GM23338 (cell line): ENCODE measurements at regions not wholly inside any gene's neighbourhood (a gene's known extent, or its start where the extent isn't known, plus 50 kb on each side); places are given as distances from the start of the nearest gene placed in this dataset.

ENCODE experiments used
- ATAC-seq: fragments of 200-7000 bp; cut with Tn5 transposase; 3 replicates; pipeline ENCODE4 v1.9.1; 2020
- DNase-seq: peaks from one replicate; pipeline ENCODE4 v3.0.0-alpha.2; 2015; ENCODE audit warnings: low spot score
- H2AFZ ChIP-seq: fragments of 200-600 bp; sonication (generic); 2 replicates; pipeline ENCODE4 v1.8.0; 2016; ENCODE audit warnings: antibody characterized with exemption, mild to moderate bottlenecking, moderate library complexity
- H3F3A ChIP-seq: fragments of 200-600 bp; sonication (generic); replicated peaks from 2 replicates; pipeline ENCODE4 v1.8.0; 2017; ENCODE audit warnings: antibody characterized with exemption, mixed run types, low read depth
- H3K27ac ChIP-seq: fragments of 200-600 bp; sonication (generic); 2 replicates; pipeline ENCODE4 v1.6.1; 2016; ENCODE audit warnings: low read depth
- H3K27me3 ChIP-seq: fragments of 200-600 bp; sonication (generic); 2 replicates; pipeline ENCODE4 v1.8.0; 2016; ENCODE audit warnings: mild to moderate bottlenecking, mixed run types, moderate library complexity; ENCODE audit not compliant: insufficient read depth
- H3K36me3 ChIP-seq: fragments of 200-600 bp; sonication (generic); 2 replicates; pipeline ENCODE4 v1.8.0; 2016; ENCODE audit warnings: mild to moderate bottlenecking; ENCODE audit not compliant: insufficient read depth
- H3K4me1 ChIP-seq: fragments of 200-600 bp; sonication (generic); 2 replicates; pipeline ENCODE4 v1.8.0; 2016; ENCODE audit warnings: mild to moderate bottlenecking, moderate library complexity; ENCODE audit not compliant: insufficient read depth
- H3K4me2 ChIP-seq: fragments of 200-600 bp; sonication (generic); 2 replicates; pipeline ENCODE4 v1.7.1; 2017; ENCODE audit warnings: mixed run types
- H3K4me3 ChIP-seq: fragments of 200-600 bp; sonication (generic); 2 replicates; pipeline ENCODE4 v1.6.1; 2016; ENCODE audit warnings: mixed run types
- H3K79me2 ChIP-seq: fragments of 200-600 bp; sonication (generic); replicated peaks from 2 replicates; pipeline ENCODE4 v1.8.0; 2017; ENCODE audit warnings: mild to moderate bottlenecking; ENCODE audit not compliant: insufficient read depth
- H3K9me2 ChIP-seq: fragments of 200-600 bp; sonication (generic); 2 replicates; pipeline ENCODE4 v1.8.0; 2017; ENCODE audit not compliant: insufficient read depth
- H4K20me1 ChIP-seq: fragments of 200-600 bp; sonication (generic); replicated peaks from 2 replicates; pipeline ENCODE4 v1.8.0; 2017; ENCODE audit warnings: mild to moderate bottlenecking; ENCODE audit not compliant: insufficient read depth
- H3K27ac Mint-ChIP-seq: 2 replicates; pipeline ENCODE4 v1.8.0; 2020; ENCODE audit warnings: inconsistent platforms, mild to moderate bottlenecking, moderate library complexity, mixed read lengths
- H3K27me3 Mint-ChIP-seq: 3 replicates; pipeline ENCODE4 v1.8.0; 2022; ENCODE audit warnings: low read depth, mild to moderate bottlenecking, moderate library complexity, mixed read lengths, inconsistent platforms; ENCODE audit not compliant: insufficient read depth, poor library complexity
- H3K36me3 Mint-ChIP-seq: 3 replicates; pipeline ENCODE4 v1.8.0; 2021; ENCODE audit warnings: low read depth, mild to moderate bottlenecking, inconsistent platforms, moderate library complexity, mixed read lengths
- H3K4me1 Mint-ChIP-seq: 3 replicates; pipeline ENCODE4 v1.8.0; 2020; ENCODE audit warnings: mild to moderate bottlenecking, inconsistent platforms, mixed read lengths
- H3K4me3 Mint-ChIP-seq: 3 replicates; pipeline ENCODE4 v1.8.0; 2021; ENCODE audit warnings: moderate library complexity, mild to moderate bottlenecking, inconsistent platforms, mixed read lengths
- H3K9me3 Mint-ChIP-seq: 3 replicates; pipeline ENCODE4 v1.8.0; 2020; ENCODE audit warnings: moderate library complexity, mild to moderate bottlenecking, inconsistent platforms, mixed read lengths
- CREB1 ChIP-seq: fragments of 250-450 bp; sonication (Bioruptor Pico); IDR thresholded peaks from 2 replicates; pipeline ENCODE4 v1.5.0; 2020; ENCODE audit warnings: low read depth, mild to moderate bottlenecking, moderate library complexity
- EZH2 ChIP-seq: fragments of 200-600 bp; sonication (generic); IDR thresholded peaks from one replicate; pipeline ENCODE4 v1.8.0; 2017; ENCODE audit warnings: antibody characterized with exemption, mild to moderate bottlenecking, low read depth; ENCODE audit not compliant: unreplicated experiment
- EZH2phosphoT487 ChIP-seq: fragments of 200-600 bp; sonication (generic); IDR thresholded peaks from one replicate; pipeline ENCODE4 v1.8.1; 2018; ENCODE audit warnings: antibody characterized with exemption; ENCODE audit not compliant: unreplicated experiment
- JUNB ChIP-seq: IDR thresholded peaks from one replicate; pipeline ENCODE4 v1.6.1; 2016; ENCODE audit warnings: antibody characterized with exemption; ENCODE audit not compliant: unreplicated experiment
- NANOG ChIP-seq: IDR thresholded peaks from 2 replicates; pipeline ENCODE4 v1.6.1; 2016; ENCODE audit warnings: antibody characterized with exemption, borderline replicate concordance
- POLR2AphosphoS5 ChIP-seq: IDR thresholded peaks from 2 replicates; pipeline ENCODE4 v1.6.1; 2016; ENCODE audit warnings: antibody characterized with exemption, low read depth
- REST ChIP-seq: IDR thresholded peaks from one replicate; pipeline ENCODE4 v1.6.1; 2018; ENCODE audit warnings: antibody characterized with exemption; ENCODE audit not compliant: unreplicated experiment
- STAT1 ChIP-seq: IDR thresholded peaks from one replicate; pipeline ENCODE4 v1.6.1; 2016; ENCODE audit warnings: antibody characterized with exemption; ENCODE audit not compliant: unreplicated experiment
- ZNF114 ChIP-seq: fragments of 250-450 bp; sonication (Bioruptor Pico); IDR thresholded peaks from 2 replicates; pipeline ENCODE4 v1.5.0; 2020; ENCODE audit warnings: mild to moderate bottlenecking, moderate library complexity
- ZNF331 ChIP-seq: fragments of 250-450 bp; sonication (Bioruptor Pico); IDR thresholded peaks from 2 replicates; pipeline ENCODE4 v1.5.0; 2020; ENCODE audit warnings: low read depth, mild to moderate bottlenecking, moderate library complexity
- TF ChIP-seq, protein P1 (sequence below), 2 experiments: fragments of 200-600 bp in 1 of 2; sonication (generic) in 1 of 2; conservative IDR thresholded peaks; 2 replicates each; pipeline versions ENCODE4 v1.5.1 to v1.6.1; 2016 to 2017; ENCODE audit warnings: antibody characterized with exemption in 2 of 2, low read depth in 2 of 2, mild to moderate bottlenecking in 2 of 2, moderate library complexity in 1 of 2
- TF ChIP-seq, protein P2 (sequence below): IDR thresholded peaks from 2 replicates; pipeline ENCODE4 v1.6.1; 2016; ENCODE audit warnings: antibody characterized with exemption
- TF ChIP-seq, protein P3 (sequence below): fragments of 250-450 bp; sonication (Bioruptor Pico); IDR thresholded peaks from 2 replicates; pipeline ENCODE4 v1.5.0; 2020; ENCODE audit warnings: mild to moderate bottlenecking, moderate library complexity

DNA sequence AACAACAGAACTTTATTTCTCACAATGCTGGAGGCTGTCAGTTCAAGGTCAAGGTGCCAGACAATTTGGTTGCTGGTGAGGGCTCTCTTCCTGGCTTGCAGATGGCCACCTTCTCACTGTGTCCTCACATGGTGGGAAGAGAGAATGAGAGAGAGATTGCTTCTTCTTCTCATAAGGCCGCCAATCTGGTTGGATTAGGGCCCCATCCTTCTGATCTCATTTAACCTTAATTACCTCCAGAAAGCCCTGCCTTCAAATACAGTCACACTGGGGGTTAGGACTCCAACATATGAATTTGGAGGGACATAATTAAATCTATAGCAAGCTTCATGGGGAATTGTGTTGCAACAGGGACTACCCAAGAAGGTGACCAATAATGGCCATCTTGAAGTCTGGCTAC lies 110.2 kb downstream of the LHX2 start:
- H3K4me2 ChIP-seq, result no peak overlapping the region
- no peak overlapping the region for H2AFZ ChIP-seq
- no peaks in the 10 kb centered on the region for H4K20me1 ChIP-seq
- DNase-seq, result no peak
- Mint-ChIP-seq H3K4me1 (peaks cover 11% of the 10 kb centered on the region), H3K9me3 (peaks cover 3% of the 10 kb centered on the region; the same call in 1 of the 3 replicates), H3K27ac (no peak overlapping the region), H3K27me3 (peaks cover 5% of the 10 kb centered on the region), H3K4me3 (no peak overlapping the region), H3K36me3 (no peaks in the 10 kb centered on the region)
- no peaks in the 10 kb centered on the region for H3K36me3 ChIP-seq
- H3K9me2 ChIP-seq, result no peaks in the 10 kb centered on the region
- H3K27me3 ChIP-seq, result no peaks in the 10 kb centered on the region
- no peak overlapping the region for H3K27ac ChIP-seq
- H3K4me1 ChIP-seq, result no peaks in the 10 kb centered on the region
- H3F3A ChIP-seq, result no peaks in the 10 kb centered on the region
- no peaks in the 10 kb centered on the region for H3K79me2 ChIP-seq
- TF ChIP-seq ZNF114, result no peak
- TF ChIP-seq, protein P1, sequence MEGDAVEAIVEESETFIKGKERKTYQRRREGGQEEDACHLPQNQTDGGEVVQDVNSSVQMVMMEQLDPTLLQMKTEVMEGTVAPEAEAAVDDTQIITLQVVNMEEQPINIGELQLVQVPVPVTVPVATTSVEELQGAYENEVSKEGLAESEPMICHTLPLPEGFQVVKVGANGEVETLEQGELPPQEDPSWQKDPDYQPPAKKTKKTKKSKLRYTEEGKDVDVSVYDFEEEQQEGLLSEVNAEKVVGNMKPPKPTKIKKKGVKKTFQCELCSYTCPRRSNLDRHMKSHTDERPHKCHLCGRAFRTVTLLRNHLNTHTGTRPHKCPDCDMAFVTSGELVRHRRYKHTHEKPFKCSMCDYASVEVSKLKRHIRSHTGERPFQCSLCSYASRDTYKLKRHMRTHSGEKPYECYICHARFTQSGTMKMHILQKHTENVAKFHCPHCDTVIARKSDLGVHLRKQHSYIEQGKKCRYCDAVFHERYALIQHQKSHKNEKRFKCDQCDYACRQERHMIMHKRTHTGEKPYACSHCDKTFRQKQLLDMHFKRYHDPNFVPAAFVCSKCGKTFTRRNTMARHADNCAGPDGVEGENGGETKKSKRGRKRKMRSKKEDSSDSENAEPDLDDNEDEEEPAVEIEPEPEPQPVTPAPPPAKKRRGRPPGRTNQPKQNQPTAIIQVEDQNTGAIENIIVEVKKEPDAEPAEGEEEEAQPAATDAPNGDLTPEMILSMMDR (conservative IDR thresholded peaks at IDR 0.05; ENCODE audit: low read depth in 2 of 2), result no peak
- TF ChIP-seq JUNB, result no peak
- no peak for TF ChIP-seq NANOG
- TF ChIP-seq, protein P2, sequence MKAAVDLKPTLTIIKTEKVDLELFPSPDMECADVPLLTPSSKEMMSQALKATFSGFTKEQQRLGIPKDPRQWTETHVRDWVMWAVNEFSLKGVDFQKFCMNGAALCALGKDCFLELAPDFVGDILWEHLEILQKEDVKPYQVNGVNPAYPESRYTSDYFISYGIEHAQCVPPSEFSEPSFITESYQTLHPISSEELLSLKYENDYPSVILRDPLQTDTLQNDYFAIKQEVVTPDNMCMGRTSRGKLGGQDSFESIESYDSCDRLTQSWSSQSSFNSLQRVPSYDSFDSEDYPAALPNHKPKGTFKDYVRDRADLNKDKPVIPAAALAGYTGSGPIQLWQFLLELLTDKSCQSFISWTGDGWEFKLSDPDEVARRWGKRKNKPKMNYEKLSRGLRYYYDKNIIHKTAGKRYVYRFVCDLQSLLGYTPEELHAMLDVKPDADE, result no peak
- no peak for TF ChIP-seq ZNF331 (CRISPR knock-in tag)
- no peak for TF ChIP-seq REST
- TF ChIP-seq EZH2, result no peak
- TF ChIP-seq STAT1, result no peak
- TF ChIP-seq POLR2AphosphoS5, result no peak
- no peak for TF ChIP-seq CREB1 (CRISPR knock-in tag)
- TF ChIP-seq, protein P3, sequence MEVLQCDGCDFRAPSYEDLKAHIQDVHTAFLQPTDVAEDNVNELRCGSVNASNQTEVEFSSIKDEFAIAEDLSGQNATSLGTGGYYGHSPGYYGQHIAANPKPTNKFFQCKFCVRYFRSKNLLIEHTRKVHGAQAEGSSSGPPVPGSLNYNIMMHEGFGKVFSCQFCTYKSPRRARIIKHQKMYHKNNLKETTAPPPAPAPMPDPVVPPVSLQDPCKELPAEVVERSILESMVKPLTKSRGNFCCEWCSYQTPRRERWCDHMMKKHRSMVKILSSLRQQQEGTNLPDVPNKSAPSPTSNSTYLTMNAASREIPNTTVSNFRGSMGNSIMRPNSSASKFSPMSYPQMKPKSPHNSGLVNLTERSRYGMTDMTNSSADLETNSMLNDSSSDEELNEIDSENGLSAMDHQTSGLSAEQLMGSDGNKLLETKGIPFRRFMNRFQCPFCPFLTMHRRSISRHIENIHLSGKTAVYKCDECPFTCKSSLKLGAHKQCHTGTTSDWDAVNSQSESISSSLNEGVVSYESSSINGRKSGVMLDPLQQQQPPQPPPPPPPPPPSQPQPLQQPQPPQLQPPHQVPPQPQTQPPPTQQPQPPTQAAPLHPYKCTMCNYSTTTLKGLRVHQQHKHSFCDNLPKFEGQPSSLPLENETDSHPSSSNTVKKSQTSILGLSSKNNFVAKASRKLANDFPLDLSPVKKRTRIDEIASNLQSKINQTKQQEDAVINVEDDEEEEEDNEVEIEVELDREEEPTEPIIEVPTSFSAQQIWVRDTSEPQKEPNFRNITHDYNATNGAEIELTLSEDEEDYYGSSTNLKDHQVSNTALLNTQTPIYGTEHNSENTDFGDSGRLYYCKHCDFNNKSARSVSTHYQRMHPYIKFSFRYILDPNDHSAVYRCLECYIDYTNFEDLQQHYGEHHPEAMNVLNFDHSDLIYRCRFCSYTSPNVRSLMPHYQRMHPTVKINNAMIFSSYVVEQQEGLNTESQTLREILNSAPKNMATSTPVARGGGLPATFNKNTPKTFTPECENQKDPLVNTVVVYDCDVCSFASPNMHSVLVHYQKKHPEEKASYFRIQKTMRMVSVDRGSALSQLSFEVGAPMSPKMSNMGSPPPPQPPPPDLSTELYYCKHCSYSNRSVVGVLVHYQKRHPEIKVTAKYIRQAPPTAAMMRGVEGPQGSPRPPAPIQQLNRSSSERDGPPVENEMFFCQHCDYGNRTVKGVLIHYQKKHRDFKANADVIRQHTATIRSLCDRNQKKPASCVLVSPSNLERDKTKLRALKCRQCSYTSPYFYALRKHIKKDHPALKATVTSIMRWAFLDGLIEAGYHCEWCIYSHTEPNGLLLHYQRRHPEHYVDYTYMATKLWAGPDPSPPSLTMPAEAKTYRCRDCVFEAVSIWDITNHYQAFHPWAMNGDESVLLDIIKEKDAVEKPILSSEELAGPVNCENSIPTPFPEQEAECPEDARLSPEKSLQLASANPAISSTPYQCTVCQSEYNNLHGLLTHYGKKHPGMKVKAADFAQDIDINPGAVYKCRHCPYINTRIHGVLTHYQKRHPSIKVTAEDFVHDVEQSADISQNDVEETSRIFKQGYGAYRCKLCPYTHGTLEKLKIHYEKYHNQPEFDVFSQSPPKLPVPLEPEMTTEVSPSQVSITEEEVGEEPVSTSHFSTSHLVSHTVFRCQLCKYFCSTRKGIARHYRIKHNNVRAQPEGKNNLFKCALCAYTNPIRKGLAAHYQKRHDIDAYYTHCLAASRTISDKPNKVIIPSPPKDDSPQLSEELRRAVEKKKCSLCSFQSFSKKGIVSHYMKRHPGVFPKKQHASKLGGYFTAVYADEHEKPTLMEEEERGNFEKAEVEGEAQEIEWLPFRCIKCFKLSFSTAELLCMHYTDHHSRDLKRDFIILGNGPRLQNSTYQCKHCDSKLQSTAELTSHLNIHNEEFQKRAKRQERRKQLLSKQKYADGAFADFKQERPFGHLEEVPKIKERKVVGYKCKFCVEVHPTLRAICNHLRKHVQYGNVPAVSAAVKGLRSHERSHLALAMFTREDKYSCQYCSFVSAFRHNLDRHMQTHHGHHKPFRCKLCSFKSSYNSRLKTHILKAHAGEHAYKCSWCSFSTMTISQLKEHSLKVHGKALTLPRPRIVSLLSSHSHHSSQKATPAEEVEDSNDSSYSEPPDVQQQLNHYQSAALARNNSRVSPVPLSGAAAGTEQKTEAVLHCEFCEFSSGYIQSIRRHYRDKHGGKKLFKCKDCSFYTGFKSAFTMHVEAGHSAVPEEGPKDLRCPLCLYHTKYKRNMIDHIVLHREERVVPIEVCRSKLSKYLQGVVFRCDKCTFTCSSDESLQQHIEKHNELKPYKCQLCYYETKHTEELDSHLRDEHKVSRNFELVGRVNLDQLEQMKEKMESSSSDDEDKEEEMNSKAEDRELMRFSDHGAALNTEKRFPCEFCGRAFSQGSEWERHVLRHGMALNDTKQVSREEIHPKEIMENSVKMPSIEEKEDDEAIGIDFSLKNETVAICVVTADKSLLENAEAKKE (CRISPR knock-in tag), result no peak
- no peak for TF ChIP-seq EZH2phosphoT487
- no peak for ATAC-seq
- H3K4me3 ChIP-seq, result no peak overlapping the region
